CD4-positive, CD25-positive, alpha-beta regulatory T cell (primary cell): ENCODE measurements at regions not wholly inside any gene's neighbourhood (a gene's known extent, or its start where the extent isn't known, plus 50 kb on each side); places are given as distances from the start of the nearest gene placed in this dataset.

ENCODE experiments used
- ATAC-seq, 2 donors: fragments of 150-1000 bp; cut with Tn5 transposase; one replicate each; pipeline ENCODE4 v1.10.0; 2021; ENCODE audit warnings: low read depth in 2 of 2, moderate number of reproducible peaks in 2 of 2, moderate library complexity in 1 of 2
- DNase-seq, 3 donors: peaks; one replicate each; pipeline versions ENCODE4 v3.0.0 to v3.0.0-alpha.2; 2012 to 2022; ENCODE audit warnings: mixed read lengths in 1 of 3
- H3K27ac ChIP-seq: one replicate; pipeline ENCODE4 v1.7.0; 2013; ENCODE audit warnings: mild to moderate bottlenecking, low read length; ENCODE audit not compliant: insufficient read depth, poor library complexity, severe bottlenecking
- H3K27me3 ChIP-seq: one replicate; pipeline ENCODE4 v1.7.0; 2013; ENCODE audit warnings: low read length; ENCODE audit not compliant: control insufficient read depth, insufficient read depth
- H3K36me3 ChIP-seq: one replicate; pipeline ENCODE4 v1.7.0; 2013; ENCODE audit warnings: mild to moderate bottlenecking, low read length, moderate library complexity; ENCODE audit not compliant: control insufficient read depth, insufficient read depth
- H3K4me1 ChIP-seq: 2 replicates; pipeline ENCODE4 v1.7.0; 2013; ENCODE audit warnings: mild to moderate bottlenecking, low read length; ENCODE audit not compliant: insufficient read depth, control insufficient read depth, poor library complexity, severe bottlenecking
- H3K4me3 ChIP-seq: one replicate; pipeline ENCODE4 v1.7.0; 2013; ENCODE audit warnings: low read depth, mild to moderate bottlenecking, low read length, moderate library complexity
- H3K9me3 ChIP-seq, 2 experiments: 1 replicate in 1 of 2; 2 replicates in 1 of 2; pipeline ENCODE4 v1.7.0; 2013; ENCODE audit warnings: low read length in 2 of 2, mild to moderate bottlenecking in 1 of 2, moderate library complexity in 1 of 2; ENCODE audit not compliant: control insufficient read depth in 2 of 2
- H3K27ac Mint-ChIP-seq, 3 donors: one replicate each; pipeline ENCODE4 v1.8.0; 2020 to 2022; ENCODE audit warnings: mild to moderate bottlenecking in 3 of 3, mixed read lengths in 3 of 3, moderate library complexity in 2 of 3
- H3K27me3 Mint-ChIP-seq: one replicate; pipeline ENCODE4 v1.8.0; 2022; ENCODE audit warnings: mild to moderate bottlenecking, mixed read lengths
- H3K36me3 Mint-ChIP-seq: one replicate; pipeline ENCODE4 v1.8.0; 2020; ENCODE audit warnings: mixed read lengths
- H3K4me1 Mint-ChIP-seq, 4 donors: one replicate each; pipeline ENCODE4 v1.8.0; 2020 to 2022; ENCODE audit warnings: mixed read lengths in 4 of 4, mild to moderate bottlenecking in 1 of 4
- H3K4me3 Mint-ChIP-seq, 4 donors: one replicate each; pipeline ENCODE4 v1.8.0; 2020 to 2022; ENCODE audit warnings: mild to moderate bottlenecking in 4 of 4, mixed read lengths in 4 of 4, moderate library complexity in 3 of 4
- H3K9me3 Mint-ChIP-seq, 7 donors: one replicate each; pipeline ENCODE4 v1.8.0; 2020 to 2022; ENCODE audit warnings: mixed read lengths in 7 of 7, mild to moderate bottlenecking in 3 of 7, moderate library complexity in 2 of 7

DNA sequence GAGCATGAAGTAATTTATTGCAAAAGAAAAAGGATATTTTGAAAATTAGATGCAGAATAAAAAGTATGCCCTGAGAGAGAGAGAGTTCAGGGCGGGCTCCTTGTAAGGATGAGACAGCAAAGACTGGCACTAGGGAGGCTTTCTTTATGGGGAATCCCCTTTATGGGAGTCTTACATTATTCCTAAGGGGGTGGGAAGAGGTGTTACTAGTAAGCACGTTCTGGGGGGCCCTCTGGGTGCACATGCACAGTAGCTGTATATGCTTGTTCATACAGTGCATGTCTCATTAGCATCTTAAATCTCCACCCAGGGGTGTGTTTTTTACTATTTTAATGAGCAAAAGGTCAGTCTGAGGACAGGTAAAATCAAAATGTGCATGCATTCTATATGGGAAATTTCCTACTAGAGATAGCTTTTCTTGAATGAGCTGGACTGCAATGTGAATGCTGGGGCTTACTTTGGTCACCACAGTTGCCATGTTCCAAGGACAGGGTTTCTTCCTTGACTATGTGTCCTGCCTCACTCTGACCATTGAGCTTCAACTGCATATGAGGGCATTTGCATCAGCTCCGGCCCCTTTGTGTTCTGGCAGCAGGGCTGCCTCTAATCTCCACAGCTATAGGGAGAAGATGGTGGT, 614.1 kb downstream of the NUF2 start:
- H3K4me3 ChIP-seq: no peak overlapping the region
- DNase-seq (no peak), ATAC-seq (no peak)
- Mint-ChIP-seq H3K4me1 (no peaks in the 10 kb centered on the region), H3K9me3 (peaks cover 0 to 23% (median 5%) of the 10 kb centered on the region in 7 donors), H3K4me3 (no peak overlapping the region), H3K27me3 (no peaks in the 10 kb centered on the region), H3K36me3 (no peaks in the 10 kb centered on the region), H3K27ac (no peak overlapping the region)
- H3K4me1 ChIP-seq: no peaks in the 10 kb centered on the region
- H3K36me3 ChIP-seq: no peaks in the 10 kb centered on the region
- H3K27me3 ChIP-seq: no peaks in the 10 kb centered on the region
- peaks cover 0 to 2% of the 10 kb centered on the region in 2 experiments for H3K9me3 ChIP-seq
- H3K27ac ChIP-seq: no peak overlapping the region

GRCh38 chr1:163959622-163960021, 599.4 kb upstream of the PBX1 start:
- Mint-ChIP-seq H3K27ac (no peak overlapping the region), H3K4me3 (no peak overlapping the region), H3K27me3 (no peaks in the 10 kb centered on the region), H3K36me3 (no peaks in the 10 kb centered on the region), H3K4me1 (no peaks in the 10 kb centered on the region), H3K9me3 (peaks cover 2 to 31% (median 5%) of the 10 kb centered on the region in 7 donors)
- Histone ChIP-seq H3K4me3 (no peak overlapping the region), H3K27me3 (no peaks in the 10 kb centered on the region), H3K4me1 (no peaks in the 10 kb centered on the region), H3K9me3 (peaks cover 3 to 22% of the 10 kb centered on the region in 2 experiments), H3K27ac (no peak overlapping the region), H3K36me3 (no peaks in the 10 kb centered on the region)
- ATAC-seq (no peak), DNase-seq (no peak)

- Mint-ChIP-seq H3K27ac (no peak overlapping the region), H3K9me3 (peaks cover under 1 to 19% (median 5%) of the 10 kb centered on the region in 7 donors), H3K4me3 (no peak overlapping the region), H3K27me3 (no peaks in the 10 kb centered on the region), H3K4me1 (no peaks in the 10 kb centered on the region), H3K36me3 (no peaks in the 10 kb centered on the region)
- Histone ChIP-seq H3K27me3 (no peaks in the 10 kb centered on the region), H3K4me1 (no peaks in the 10 kb centered on the region), H3K4me3 (no peak overlapping the region), H3K27ac (no peak overlapping the region), H3K36me3 (no peaks in the 10 kb centered on the region), H3K9me3 (peaks cover 0 to 1% of the 10 kb centered on the region in 2 experiments)
- DNase-seq (no peak), ATAC-seq (no peak)
These were observed 588.8 kb upstream of the PBX1 start for GRCh38 chr1:163970151-163970550.

- Mint-ChIP-seq H3K9me3 (peaks cover 0 to 18% (median 2%) of the 10 kb centered on the region in 7 donors), H3K27me3 (no peaks in the 10 kb centered on the region), H3K4me1 (no peaks in the 10 kb centered on the region), H3K27ac (no peak overlapping the region), H3K36me3 (no peaks in the 10 kb centered on the region), H3K4me3 (no peak overlapping the region)
- DNase-seq (no peak), ATAC-seq (no peak)
- no peak overlapping the region for H3K4me3 ChIP-seq
- H3K36me3 ChIP-seq: no peaks in the 10 kb centered on the region
- no peaks in the 10 kb centered on the region for H3K9me3 ChIP-seq
- no peak overlapping the region for H3K27ac ChIP-seq
- H3K4me1 ChIP-seq: no peaks in the 10 kb centered on the region
- H3K27me3 ChIP-seq: no peaks in the 10 kb centered on the region
These were observed 588.3 kb upstream of the PBX1 start for GRCh38 chr1:163970699-163971098.

DNA sequence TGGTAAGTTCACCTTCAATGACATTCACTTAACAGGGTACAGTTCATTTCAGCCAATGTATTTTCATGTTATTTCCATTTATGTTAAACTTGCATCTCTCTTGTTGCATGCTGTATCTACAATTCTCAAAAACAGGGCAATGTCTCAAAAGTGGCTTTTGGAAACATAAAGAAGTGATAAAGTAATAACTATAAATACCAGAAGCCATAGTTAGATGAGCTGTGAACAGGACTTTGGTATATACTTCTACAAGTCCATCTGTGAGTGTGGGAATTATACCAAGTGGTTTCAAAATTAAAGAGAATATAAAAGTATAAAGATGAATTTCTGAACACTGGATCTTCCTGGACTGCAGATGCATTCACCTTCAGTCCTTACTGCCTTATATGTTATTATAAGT, 585.4 kb upstream of the PBX1 start:
- peaks cover 0 to 23% (median 3%) of the 10 kb centered on the region in 7 donors for H3K9me3 Mint-ChIP-seq
- Histone ChIP-seq H3K27ac (no peak overlapping the region), H3K36me3 (no peaks in the 10 kb centered on the region), H3K4me1 (no peaks in the 10 kb centered on the region), H3K9me3 (no peaks in the 10 kb centered on the region), H3K4me3 (no peak overlapping the region), H3K27me3 (no peaks in the 10 kb centered on the region)
- no peaks in the 10 kb centered on the region for H3K4me1 Mint-ChIP-seq
- ATAC-seq: no peak
- no peak for DNase-seq
- H3K27me3 Mint-ChIP-seq: no peaks in the 10 kb centered on the region
- no peak overlapping the region for H3K27ac Mint-ChIP-seq
- H3K36me3 Mint-ChIP-seq: no peaks in the 10 kb centered on the region
- H3K4me3 Mint-ChIP-seq: no peak overlapping the region

DNA sequence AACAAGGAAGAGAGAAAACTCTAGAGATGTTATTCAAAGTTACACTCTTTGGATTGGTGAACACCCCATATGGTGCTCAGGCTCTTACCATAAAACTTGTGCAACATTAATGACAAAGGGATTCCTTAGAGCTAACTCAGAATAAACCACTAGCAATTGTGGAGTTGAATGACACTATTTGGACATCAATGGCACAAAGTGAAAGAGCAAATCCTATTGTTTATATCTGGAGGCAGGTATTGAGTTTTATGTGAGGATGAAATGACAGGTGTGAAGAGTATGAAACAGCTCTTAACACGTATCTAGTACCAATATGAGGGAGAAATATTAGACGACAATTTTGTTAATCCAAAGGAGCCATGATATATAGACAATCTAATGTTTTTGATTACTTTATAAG, 584.9 kb upstream of the PBX1 start:
- Histone ChIP-seq H3K4me3 (no peak overlapping the region), H3K9me3 (no peaks in the 10 kb centered on the region), H3K4me1 (no peaks in the 10 kb centered on the region), H3K27ac (no peak overlapping the region), H3K27me3 (no peaks in the 10 kb centered on the region), H3K36me3 (no peaks in the 10 kb centered on the region)
- peaks cover 0 to 23% (median 3%) of the 10 kb centered on the region in 7 donors for H3K9me3 Mint-ChIP-seq
- H3K27ac Mint-ChIP-seq: no peak overlapping the region
- no peak overlapping the region for H3K4me3 Mint-ChIP-seq
- H3K27me3 Mint-ChIP-seq: no peaks in the 10 kb centered on the region
- no peaks in the 10 kb centered on the region for H3K4me1 Mint-ChIP-seq
- no peaks in the 10 kb centered on the region for H3K36me3 Mint-ChIP-seq
- DNase-seq (no peak), ATAC-seq (no peak)

GRCh38 chr1:163980394-163980793, 578.6 kb upstream of the PBX1 start:
- H3K4me3 Mint-ChIP-seq: no peak overlapping the region
- no peaks in the 10 kb centered on the region for H3K4me1 Mint-ChIP-seq
- Histone ChIP-seq H3K4me1 (no peaks in the 10 kb centered on the region), H3K27ac (no peak overlapping the region), H3K9me3 (no peaks in the 10 kb centered on the region), H3K36me3 (no peaks in the 10 kb centered on the region), H3K4me3 (no peak overlapping the region), H3K27me3 (no peaks in the 10 kb centered on the region)
- ATAC-seq (no peak), DNase-seq (no peak)
- H3K9me3 Mint-ChIP-seq: peaks cover 3 to 26% (median 5%) of the 10 kb centered on the region in 7 donors
- H3K36me3 Mint-ChIP-seq: no peaks in the 10 kb centered on the region
- H3K27ac Mint-ChIP-seq: no peak overlapping the region
- no peaks in the 10 kb centered on the region for H3K27me3 Mint-ChIP-seq

DNA sequence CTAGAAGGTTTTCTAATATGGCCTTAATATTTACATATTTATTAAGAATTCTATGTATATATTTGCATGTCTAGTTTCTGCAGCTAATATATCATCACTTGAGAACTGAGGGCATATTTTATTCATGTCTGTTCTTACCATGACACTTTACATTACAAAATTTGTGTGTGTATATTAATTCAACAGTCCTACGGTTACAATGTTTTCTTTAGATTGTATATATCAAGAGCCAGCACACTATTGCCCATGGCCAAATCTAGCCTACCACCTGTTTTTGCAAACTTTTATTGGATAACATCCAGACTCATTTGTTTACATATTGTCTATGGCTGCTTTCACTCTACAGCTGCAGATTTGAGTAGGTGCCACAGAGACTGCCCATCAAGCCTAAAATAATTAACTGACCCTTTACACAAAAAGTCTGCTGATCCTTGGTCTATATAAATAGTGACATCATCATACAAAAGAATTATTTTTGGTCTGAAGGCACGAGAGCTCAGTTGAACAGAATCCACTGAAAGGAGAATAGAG, 577.4 kb upstream of the PBX1 start:
- H3K4me1 Mint-ChIP-seq: no peaks in the 10 kb centered on the region
- Histone ChIP-seq H3K9me3 (no peaks in the 10 kb centered on the region), H3K4me3 (no peak overlapping the region), H3K27ac (no peak overlapping the region), H3K4me1 (no peaks in the 10 kb centered on the region), H3K36me3 (no peaks in the 10 kb centered on the region), H3K27me3 (no peaks in the 10 kb centered on the region)
- H3K27me3 Mint-ChIP-seq: no peaks in the 10 kb centered on the region
- no peak overlapping the region for H3K27ac Mint-ChIP-seq
- H3K9me3 Mint-ChIP-seq: peaks cover 3 to 26% (median 6%) of the 10 kb centered on the region in 7 donors
- DNase-seq (no peak), ATAC-seq (no peak)
- no peak overlapping the region for H3K4me3 Mint-ChIP-seq
- H3K36me3 Mint-ChIP-seq: no peaks in the 10 kb centered on the region
